GM06990 (cell line): ENCODE measurements at regions not wholly inside any gene's neighbourhood (a gene's known extent, or its start where the extent isn't known, plus 50 kb on each side); places are given as distances from the start of the nearest gene placed in this dataset.

ENCODE experiments used
- DNase-seq: peaks from one replicate; pipeline ENCODE4 v3.0.0-alpha.2; 2011; ENCODE audit not compliant: insufficient read length; ENCODE audit errors: extremely low read depth
- H3K27me3 ChIP-seq: replicated peaks from 2 replicates; pipeline ENCODE4 v1.6.0; 2011; ENCODE audit warnings: low read length; ENCODE audit not compliant: control insufficient read depth, insufficient read depth
- H3K36me3 ChIP-seq: 2 replicates; pipeline ENCODE4 v1.5.1; 2011; ENCODE audit warnings: low read length; ENCODE audit not compliant: control insufficient read depth, insufficient read depth
- H3K4me3 ChIP-seq: replicated peaks from 2 replicates; pipeline ENCODE4 v1.5.1; 2011; ENCODE audit warnings: low read depth, mild to moderate bottlenecking, control low read depth, low read length
- CTCF ChIP-seq: IDR thresholded peaks from 2 replicates; pipeline ENCODE4 v1.5.1; 2011; ENCODE audit warnings: low read length, control low read depth, mild to moderate bottlenecking, inconsistent platforms; ENCODE audit not compliant: insufficient read depth, poor library complexity, severe bottlenecking

- Histone ChIP-seq H3K4me3 (no peak overlapping the region), H3K27me3 (no peaks in the 10 kb centered on the region), H3K36me3 (no peaks in the 10 kb centered on the region)
- TF ChIP-seq CTCF: no peak
- no peak for DNase-seq
Measured at GRCh38 chr12:67460388-67460787, 188.2 kb upstream of the DYRK2 start.

- TF ChIP-seq CTCF: no peak
- H3K36me3 ChIP-seq: no peaks in the 10 kb centered on the region
- no peak for DNase-seq
- H3K27me3 ChIP-seq: no peaks in the 10 kb centered on the region
- no peak overlapping the region for H3K4me3 ChIP-seq
Measured at GRCh38 chr12:67468549-67469245, 179.8 kb upstream of the DYRK2 start.

DNA sequence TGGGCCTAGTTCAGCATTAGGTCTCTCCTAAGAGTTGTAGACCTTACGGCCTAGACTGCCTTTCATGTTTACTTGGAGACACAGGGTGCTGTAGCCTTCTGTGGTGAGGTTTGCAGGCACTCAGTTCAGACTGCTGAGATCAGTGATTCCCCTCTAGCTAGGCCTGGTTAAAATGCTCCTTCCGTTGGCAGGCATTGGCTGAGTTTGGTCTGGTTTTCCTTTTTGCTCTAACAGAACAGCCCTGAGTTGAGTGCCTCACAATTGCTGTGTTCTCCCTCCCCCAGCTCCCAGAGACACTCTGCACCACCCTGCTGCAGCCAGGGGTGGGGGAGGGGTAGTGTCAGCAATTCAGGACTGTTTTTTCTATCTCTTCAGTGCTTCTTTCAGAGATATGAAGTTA is 178.9 kb upstream of the DYRK2 start:
- no peaks in the 10 kb centered on the region for H3K27me3 ChIP-seq
- TF ChIP-seq CTCF: no peak
- DNase-seq: no peak
- no peaks in the 10 kb centered on the region for H3K36me3 ChIP-seq
- H3K4me3 ChIP-seq: no peak overlapping the region

DNA sequence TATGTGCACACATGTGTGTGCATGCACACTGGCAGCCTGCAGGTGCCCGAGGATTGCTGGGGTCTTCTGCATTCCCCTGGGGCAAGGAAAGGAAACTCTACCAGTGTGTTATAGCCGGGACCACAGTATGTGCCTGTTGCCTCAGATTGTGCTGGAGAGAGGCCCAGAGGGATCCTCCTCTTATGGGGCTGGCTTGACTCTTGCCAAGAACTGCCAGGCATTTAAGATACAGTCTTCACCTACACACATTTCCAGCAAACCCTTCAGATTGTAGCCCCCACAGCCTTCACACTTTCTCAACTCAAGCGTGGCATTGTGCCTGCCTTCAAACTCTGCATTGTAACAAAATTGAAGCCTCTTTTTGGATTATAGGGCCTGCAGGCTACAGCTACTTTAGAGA is 176.7 kb upstream of the DYRK2 start:
- no peak for DNase-seq
- Histone ChIP-seq H3K4me3 (no peak overlapping the region), H3K27me3 (no peaks in the 10 kb centered on the region), H3K36me3 (no peaks in the 10 kb centered on the region)
- no peak for TF ChIP-seq CTCF

DNA sequence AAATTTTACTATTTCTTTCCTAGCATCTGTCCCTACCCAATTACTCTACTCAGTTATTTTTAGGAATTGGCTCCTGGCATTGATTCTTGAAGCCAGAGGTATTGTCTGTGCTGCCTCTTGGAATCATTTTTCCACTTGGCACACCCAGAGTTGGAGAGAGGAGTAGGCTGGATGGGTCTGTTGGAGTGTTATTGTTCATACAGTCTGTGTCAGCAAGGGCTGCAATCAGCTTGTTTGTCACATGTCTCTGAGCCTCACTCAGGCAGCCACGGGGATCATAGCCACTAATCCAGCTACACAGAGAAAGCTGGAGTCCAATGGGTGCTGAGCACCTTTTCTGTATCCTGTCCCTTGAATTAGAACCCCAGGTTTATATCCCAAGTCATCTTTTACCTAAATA is 176.0 kb upstream of the DYRK2 start:
- Histone ChIP-seq H3K36me3 (no peaks in the 10 kb centered on the region), H3K4me3 (no peak overlapping the region), H3K27me3 (no peaks in the 10 kb centered on the region)
- DNase-seq: no peak
- TF ChIP-seq CTCF: no peak
